PC-3 (cell line): ENCODE measurements at regions not wholly inside any gene's neighbourhood (a gene's known extent, or its start where the extent isn't known, plus 50 kb on each side); places are given as distances from the start of the nearest gene placed in this dataset.

Experiments used
- ATAC-seq: fragments of 200-7000 bp; cut with Tn5 transposase; 2 replicates; pipeline ENCODE4 v1.9.1; 2020; ENCODE audit warnings: mild to moderate bottlenecking, moderate library complexity
- BruUV-seq: library from RNA; stranded (reverse); fragments of 400-500 nt; replicated peaks from 2 replicates; lab custom pipeline; 2021; lab: Mats Ljungman, UMichigan
- CTCF ChIA-PET: fragments of 300-600 bp; sonication (Branson Sonifier 250); formaldehyde crosslinking; loops from one replicate; lab custom pipeline; 2022; ENCODE audit warnings: antibody characterized with exemption; lab: Charles Lee
- POLR2A ChIA-PET: fragments of 300-600 bp; sonication (Branson Sonifier 250); formaldehyde crosslinking; loops from one replicate; lab custom pipeline; 2022; ENCODE audit warnings: antibody characterized with exemption; ENCODE audit not compliant: unreplicated experiment; lab: Charles Lee
- DNase-seq: peaks from one replicate; pipeline ENCODE4 v3.0.0-alpha.2; 2015
- H2AFZ ChIP-seq: fragments of 300-600 bp; sonication (generic); 2 replicates; pipeline ENCODE4 v1.6.0; 2016; ENCODE audit warnings: antibody characterized with exemption, low read length
- H3F3A ChIP-seq: fragments of 300-600 bp; sonication (generic); one replicate; pipeline ENCODE4 v1.6.0; 2017; ENCODE audit warnings: antibody characterized with exemption, low read length, control low read depth, mild to moderate bottlenecking; ENCODE audit not compliant: unreplicated experiment
- H3K27ac ChIP-seq: fragments of 300-600 bp; sonication (generic); 2 replicates; pipeline ENCODE4 v1.5.1; 2016; ENCODE audit warnings: mild to moderate bottlenecking, low read length
- H3K27me3 ChIP-seq: fragments of 300-600 bp; sonication (generic); 2 replicates; pipeline ENCODE4 v1.6.1; 2016; ENCODE audit warnings: low read length, mixed read lengths
- H3K36me3 ChIP-seq: fragments of 300-600 bp; sonication (generic); 2 replicates; pipeline ENCODE4 v1.6.1; 2016; ENCODE audit warnings: low read depth, mixed run types, low read length, mixed read lengths
- H3K4me1 ChIP-seq: fragments of 300-600 bp; sonication (generic); 2 replicates; pipeline ENCODE4 v1.5.1; 2016; ENCODE audit warnings: low read length; ENCODE audit not compliant: insufficient read depth
- H3K4me2 ChIP-seq: fragments of 300-600 bp; sonication (generic); 2 replicates; pipeline ENCODE4 v1.6.0; 2016; ENCODE audit warnings: low read length
- H3K4me3 ChIP-seq: fragments of 300-600 bp; sonication (generic); 2 replicates; pipeline ENCODE4 v1.5.1; 2016; ENCODE audit warnings: mild to moderate bottlenecking, low read length, mixed read lengths
- H3K79me2 ChIP-seq: fragments of 300-600 bp; sonication (generic); 2 replicates; pipeline ENCODE4 v1.6.1; 2017; ENCODE audit warnings: low read length, mixed read lengths
- H3K9ac ChIP-seq: fragments of 300-600 bp; sonication (generic); 2 replicates; pipeline ENCODE4 v1.6.0; 2016; ENCODE audit warnings: mild to moderate bottlenecking, low read length
- H3K9me2 ChIP-seq: fragments of 300-600 bp; sonication (generic); replicated peaks from 2 replicates; pipeline ENCODE4 v1.6.1; 2016; ENCODE audit warnings: mixed run types, low read length, mixed read lengths
- H3K9me3 ChIP-seq: fragments of 300-600 bp; sonication (generic); 2 replicates; pipeline ENCODE4 v1.6.1; 2016; ENCODE audit warnings: low read length, mixed read lengths
- H4K20me1 ChIP-seq: fragments of 300-600 bp; sonication (generic); 2 replicates; pipeline ENCODE4 v1.6.1; 2016; ENCODE audit warnings: low read length, mixed read lengths
- EZH2 ChIP-seq: fragments of 300-600 bp; sonication (generic); IDR thresholded peaks from one replicate; pipeline ENCODE4 v1.6.1; 2017; ENCODE audit warnings: antibody characterized with exemption, mild to moderate bottlenecking, low read length; ENCODE audit not compliant: unreplicated experiment
- EZH2phosphoT487 ChIP-seq: fragments of 300-600 bp; sonication (generic); IDR thresholded peaks from 2 replicates; pipeline ENCODE4 v1.6.1; 2018; ENCODE audit warnings: mild to moderate bottlenecking, antibody characterized with exemption, low read length, borderline replicate concordance
- intact Hi-C: fragments of 100-400 bp; cut with micrococcal nuclease; formaldehyde crosslinking; loops from 2 replicates; pipeline ENCODE4 v1.9.0; 2023
- TF ChIP-seq, protein P1 (sequence below): fragments of 300-600 bp; sonication (generic); conservative IDR thresholded peaks from 2 replicates; pipeline ENCODE4 v1.5.1; 2017; ENCODE audit warnings: antibody characterized with exemption, low read depth, mild to moderate bottlenecking, low read length

DNA sequence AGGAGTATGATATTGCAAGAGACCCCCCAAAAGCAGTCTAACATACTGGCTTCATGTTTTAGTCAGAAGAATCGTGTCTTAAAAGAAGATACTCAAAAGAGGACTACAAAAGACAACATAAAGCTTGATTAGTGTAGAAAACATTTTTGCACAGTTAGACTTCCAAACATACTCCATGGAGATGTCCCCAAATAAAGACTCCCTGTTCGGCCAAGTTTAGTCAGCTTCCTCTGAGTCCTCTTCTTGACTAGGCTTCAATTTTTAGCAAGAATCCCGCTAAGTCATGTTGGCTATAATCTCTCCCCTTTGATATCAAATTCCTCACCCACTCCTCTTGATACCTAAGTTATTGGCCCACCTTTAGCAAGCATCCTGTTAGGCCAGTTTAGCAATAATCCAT lies 298.0 kb downstream of the RMST start:
- Histone ChIP-seq H2AFZ (no peak overlapping the region), H4K20me1 (no peaks in the 10 kb centered on the region), H3K4me1 (no peaks in the 10 kb centered on the region), H3K36me3 (no peaks in the 10 kb centered on the region), H3K4me2 (no peak overlapping the region), H3K9me3 (no peaks in the 10 kb centered on the region), H3K27me3 (peaks cover 43% of the 10 kb centered on the region), H3F3A (no peaks in the 10 kb centered on the region), H3K9me2 (no peaks in the 10 kb centered on the region), H3K9ac (no peak overlapping the region), H3K27ac (no peak overlapping the region), H3K4me3 (no peak overlapping the region), H3K79me2 (no peaks in the 10 kb centered on the region)
- no peak for DNase-seq
- CTCF ChIA-PET = no interaction called here
- TF ChIP-seq EZH2phosphoT487 (no peak), EZH2 (no peak)
- TF ChIP-seq, protein P1, sequence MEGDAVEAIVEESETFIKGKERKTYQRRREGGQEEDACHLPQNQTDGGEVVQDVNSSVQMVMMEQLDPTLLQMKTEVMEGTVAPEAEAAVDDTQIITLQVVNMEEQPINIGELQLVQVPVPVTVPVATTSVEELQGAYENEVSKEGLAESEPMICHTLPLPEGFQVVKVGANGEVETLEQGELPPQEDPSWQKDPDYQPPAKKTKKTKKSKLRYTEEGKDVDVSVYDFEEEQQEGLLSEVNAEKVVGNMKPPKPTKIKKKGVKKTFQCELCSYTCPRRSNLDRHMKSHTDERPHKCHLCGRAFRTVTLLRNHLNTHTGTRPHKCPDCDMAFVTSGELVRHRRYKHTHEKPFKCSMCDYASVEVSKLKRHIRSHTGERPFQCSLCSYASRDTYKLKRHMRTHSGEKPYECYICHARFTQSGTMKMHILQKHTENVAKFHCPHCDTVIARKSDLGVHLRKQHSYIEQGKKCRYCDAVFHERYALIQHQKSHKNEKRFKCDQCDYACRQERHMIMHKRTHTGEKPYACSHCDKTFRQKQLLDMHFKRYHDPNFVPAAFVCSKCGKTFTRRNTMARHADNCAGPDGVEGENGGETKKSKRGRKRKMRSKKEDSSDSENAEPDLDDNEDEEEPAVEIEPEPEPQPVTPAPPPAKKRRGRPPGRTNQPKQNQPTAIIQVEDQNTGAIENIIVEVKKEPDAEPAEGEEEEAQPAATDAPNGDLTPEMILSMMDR = no peak
- BruUV-seq = no TSS peak
- POLR2A ChIA-PET = no interaction called here
- intact Hi-C loops = no loop called here
- no peak for ATAC-seq

- Histone ChIP-seq H3K9ac (no peak overlapping the region), H2AFZ (no peak overlapping the region), H3K36me3 (no peaks in the 10 kb centered on the region), H3K27me3 (peaks cover 21% of the 10 kb centered on the region), H3K4me1 (no peaks in the 10 kb centered on the region), H3K9me2 (no peaks in the 10 kb centered on the region), H3K27ac (no peak overlapping the region), H4K20me1 (no peaks in the 10 kb centered on the region), H3K4me3 (no peak overlapping the region), H3F3A (no peaks in the 10 kb centered on the region), H3K9me3 (no peaks in the 10 kb centered on the region), H3K4me2 (no peak overlapping the region), H3K79me2 (no peaks in the 10 kb centered on the region)
- intact Hi-C loops = no loop called here
- ChIA-PET CTCF (no interaction called here), POLR2A (no interaction called here)
- TF ChIP-seq EZH2 (no peak), EZH2phosphoT487 (no peak)
- TF ChIP-seq, protein P1 = no peak
- DNase-seq (no peak), ATAC-seq (no peak)
- no TSS peak for BruUV-seq
Observed at GRCh38 chr12:97763113-97763512, 300.5 kb downstream of the RMST start.

DNA sequence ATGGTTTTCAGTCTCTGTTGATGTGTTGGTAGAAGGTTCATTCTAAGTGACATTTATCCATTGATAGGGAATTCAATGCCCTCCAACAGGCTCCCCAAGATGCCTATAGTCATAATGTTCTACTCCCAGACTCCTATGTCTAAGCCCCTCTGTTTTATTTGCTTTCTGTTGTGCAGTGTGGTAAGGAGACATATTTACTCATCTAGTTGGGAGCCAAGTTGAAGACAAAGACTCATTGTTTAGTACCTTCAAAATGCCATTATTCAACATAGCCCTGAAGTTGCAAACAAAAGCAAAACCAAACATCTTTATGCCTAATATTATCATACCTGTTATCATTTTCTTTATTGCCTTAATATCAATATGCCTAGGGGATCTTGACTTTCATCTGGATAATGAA lies 302.1 kb downstream of the RMST start:
- ATAC-seq (no peak), DNase-seq (peak; percentile 25)
- Histone ChIP-seq H3K4me1 (no peaks in the 10 kb centered on the region), H3K27me3 (peaks cover 18% of the 10 kb centered on the region; the same call in 1 of the 2 replicates), H3K9me3 (no peaks in the 10 kb centered on the region), H3K9me2 (no peaks in the 10 kb centered on the region), H3K27ac (no peak overlapping the region), H3K4me2 (no peak overlapping the region), H3K36me3 (no peaks in the 10 kb centered on the region), H2AFZ (no peak overlapping the region), H3K9ac (no peak overlapping the region), H4K20me1 (no peaks in the 10 kb centered on the region), H3K4me3 (no peak overlapping the region), H3K79me2 (no peaks in the 10 kb centered on the region), H3F3A (no peaks in the 10 kb centered on the region)
- TF ChIP-seq, protein P1 = no peak
- no peak for TF ChIP-seq EZH2phosphoT487
- no peak for TF ChIP-seq EZH2
- no TSS peak for BruUV-seq
- intact Hi-C loops = no loop called here
- POLR2A ChIA-PET = no interaction called here
- CTCF ChIA-PET = no interaction called here
